ENCODE measurements at regions not wholly inside any gene's neighbourhood (a gene's known extent, or its start where the extent isn't known, plus 50 kb on each side); places are given as distances from the start of the nearest gene placed in this dataset.

GRCh38 chr13:102484329-102484728 is 82.5 kb upstream of the FGF14 start:
- ChIA-PET POLR2A (no interaction called here), CTCF (no interaction called here)
- no peak for TF ChIP-seq SP7 (tag by site-specific recombination; IDR thresholded peaks at IDR 0.05)
- no peak for TF ChIP-seq ZBTB8A (tag by site-specific recombination; IDR thresholded peaks at IDR 0.05)
- TF ChIP-seq ZNF548 (tag by site-specific recombination; IDR thresholded peaks at IDR 0.05) = no peak
- no peak for TF ChIP-seq ZNF585B (tag by site-specific recombination; IDR thresholded peaks at IDR 0.05)
- TF ChIP-seq ZNF138 (tag by site-specific recombination; IDR thresholded peaks at IDR 0.05; ENCODE audit: borderline replicate concordance) = no peak
- TF ChIP-seq KLF7 (tag by site-specific recombination; IDR thresholded peaks at IDR 0.05; ENCODE audit: borderline replicate concordance) = no peak
- no peak for TF ChIP-seq ZXDB (tag by site-specific recombination; IDR thresholded peaks at IDR 0.05)
- TF ChIP-seq ZNF629 (tag by site-specific recombination; IDR thresholded peaks at IDR 0.05) = no peak
- no peak for TF ChIP-seq ZNF549 (tag by site-specific recombination; IDR thresholded peaks at IDR 0.05)
- no peak for TF ChIP-seq ZNF530 (tag by site-specific recombination; IDR thresholded peaks at IDR 0.05; ENCODE audit: low read depth)
- no peak for TF ChIP-seq PRDM1 (tag by site-specific recombination; IDR thresholded peaks at IDR 0.05)
- TF ChIP-seq ZNF16 (tag by site-specific recombination; IDR thresholded peaks at IDR 0.05; ENCODE audit: low read depth) = no peak
- no peak for TF ChIP-seq ZNF157 (tag by site-specific recombination; IDR thresholded peaks at IDR 0.05)
- H3K4me1 ChIP-seq (ENCODE audit: control insufficient read depth, insufficient read depth, low read length) = no peaks in the 10 kb centered on the region
- H3K36me3 ChIP-seq (ENCODE audit: control insufficient read depth in 2 of 2, insufficient read depth in 1 of 2, low read length in 2 of 2) = no peaks in the 10 kb centered on the region
- no peak overlapping the region for H3K4me3 ChIP-seq (ENCODE audit: low read depth, low read length)
- no peak overlapping the region for H3K27ac ChIP-seq (ENCODE audit: extremely low read depth, low read depth, low read length)
- H3K9me3 ChIP-seq (ENCODE audit: control insufficient read depth, insufficient read depth, low read depth, low read length) = no peaks in the 10 kb centered on the region

- CTCF ChIA-PET = no interaction called here
- no peak for TF ChIP-seq ZNF214 (tag by site-specific recombination; IDR thresholded peaks at IDR 0.05; ENCODE audit: borderline replicate concordance)
- no peak for TF ChIP-seq ZNF140 (tag by site-specific recombination; IDR thresholded peaks at IDR 0.05)
- no peak for TF ChIP-seq ZSCAN16 (tag by site-specific recombination; IDR thresholded peaks at IDR 0.05)
- TF ChIP-seq ZNF660 (tag by site-specific recombination; IDR thresholded peaks at IDR 0.05) = no peak
- TF ChIP-seq ZBTB21 (tag by site-specific recombination; IDR thresholded peaks at IDR 0.05) = no peak
- TF ChIP-seq ZNF664 (tag by site-specific recombination; IDR thresholded peaks at IDR 0.05) = no peak
- TF ChIP-seq ZNF501 (tag by site-specific recombination; IDR thresholded peaks at IDR 0.05) = no peak
- TF ChIP-seq ZNF670 (tag by site-specific recombination; IDR thresholded peaks at IDR 0.05; ENCODE audit: low read depth) = no peak
- no peak for TF ChIP-seq ZNF76 (tag by site-specific recombination; IDR thresholded peaks at IDR 0.05; ENCODE audit: borderline replicate concordance, low read depth)
- TF ChIP-seq RBAK (tag by site-specific recombination; IDR thresholded peaks at IDR 0.05) = no peak
- no peak for TF ChIP-seq ZNF292 (tag by site-specific recombination; IDR thresholded peaks at IDR 0.05; ENCODE audit: borderline replicate concordance, low read depth)
- no peak for TF ChIP-seq ZNF843 (tag by site-specific recombination; IDR thresholded peaks at IDR 0.05)
- TF ChIP-seq ZNF701 (tag by site-specific recombination; IDR thresholded peaks at IDR 0.05) = no peak
- no peak for TF ChIP-seq ZNF585B (tag by site-specific recombination; IDR thresholded peaks at IDR 0.05)
Observed at GRCh38 chr13:102472650-102473049, 70.8 kb upstream of the FGF14 start.

GRCh38 chr13:102470283-102470917 is 68.6 kb upstream of the FGF14 start:
- ChIA-PET CTCF (interaction anchor here (0.7 to 1.3 kb wide), 2 partner anchors 86 to 683 kb away, joined by 3 to 5 read pairs; no protein-coding TSS in a partner anchor), POLR2A (no interaction called here)
- no peak overlapping the region for H3K27ac ChIP-seq (ENCODE audit: extremely low read depth, low read depth, low read length)

More at GRCh38 chr13:102472650-102473049, 70.8 kb upstream of the FGF14 start:
- POLR2A ChIA-PET = no interaction called here
- no peaks in the 10 kb centered on the region for H3K9me3 ChIP-seq (ENCODE audit: control insufficient read depth, insufficient read depth, low read depth, low read length)
- no peak overlapping the region for H3K27ac ChIP-seq (ENCODE audit: extremely low read depth, low read depth, low read length)
- no peaks in the 10 kb centered on the region for H3K4me1 ChIP-seq (ENCODE audit: control insufficient read depth, insufficient read depth, low read length)
- H3K4me3 ChIP-seq (ENCODE audit: low read depth, low read length) = no peak overlapping the region
- no peaks in the 10 kb centered on the region for H3K36me3 ChIP-seq (ENCODE audit: control insufficient read depth in 2 of 2, insufficient read depth in 1 of 2, low read length in 2 of 2)

More at GRCh38 chr13:102470283-102470917, 68.6 kb upstream of the FGF14 start:
- no peak for TF ChIP-seq ZNF335 (tag by site-specific recombination; conservative IDR thresholded peaks at IDR 0.05)
- no peak for TF ChIP-seq ZNF239 (tag by site-specific recombination; IDR thresholded peaks at IDR 0.05)
- TF ChIP-seq HOXC10 (CRISPR knock-in tag; IDR thresholded peaks at IDR 0.05) = no peak
- TF ChIP-seq ZNF311 (tag by site-specific recombination; IDR thresholded peaks at IDR 0.05; ENCODE audit: borderline replicate concordance) = no peak
- no peak for TF ChIP-seq KLF17 (tag by site-specific recombination; IDR thresholded peaks at IDR 0.05)
- TF ChIP-seq TCF7L2 (IDR thresholded peaks at IDR 0.05; ENCODE audit: borderline replicate concordance, low read depth, low read length) = no peak
- H3K4me3 ChIP-seq (ENCODE audit: low read depth, low read length) = no peak overlapping the region
- H3K36me3 ChIP-seq (ENCODE audit: control insufficient read depth in 2 of 2, insufficient read depth in 1 of 2, low read length in 2 of 2) = no peaks in the 10 kb centered on the region
- no peaks in the 10 kb centered on the region for H3K9me3 ChIP-seq (ENCODE audit: control insufficient read depth, insufficient read depth, low read depth, low read length)
- no peaks in the 10 kb centered on the region for H3K4me1 ChIP-seq (ENCODE audit: control insufficient read depth, insufficient read depth, low read length)

Data from HEK293 (cell line).